ENCODE measurements at regions not wholly inside any gene's neighbourhood (a gene's known extent, or its start where the extent isn't known, plus 50 kb on each side); places are given as distances from the start of the nearest gene placed in this dataset.
"Not testable (repeated sequence)": the region's sequence is repeated elsewhere in the genome, so short reads cannot be mapped to it uniquely, and the experiment has no call there.

DNA sequence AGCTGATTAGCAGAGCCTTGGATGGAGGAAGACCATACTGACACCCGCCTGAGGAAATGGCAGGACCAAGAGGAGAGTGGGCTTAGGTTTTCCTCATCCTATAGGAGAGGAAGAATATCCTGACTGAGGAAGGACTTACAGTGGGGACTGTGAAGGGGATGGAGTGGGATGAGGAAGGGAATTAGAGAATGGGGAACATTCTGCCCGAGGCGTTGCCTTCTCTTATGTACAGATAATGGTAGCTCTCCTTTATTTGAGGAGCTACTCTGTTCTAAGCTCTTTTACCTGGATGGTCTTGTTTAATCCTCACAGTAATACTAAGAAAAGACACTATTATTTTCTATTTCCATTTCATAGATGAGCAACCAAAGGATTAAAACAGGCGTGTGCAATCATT lies 56.0 kb downstream of the OLFML3 start:
- no TSS peak for BruUV-seq (replicated peaks)
- TF ChIP-seq TCF7L2 (IDR thresholded peaks at IDR 0.05; ENCODE audit: low read depth, low read length): no peak
- TF ChIP-seq, protein P1, sequence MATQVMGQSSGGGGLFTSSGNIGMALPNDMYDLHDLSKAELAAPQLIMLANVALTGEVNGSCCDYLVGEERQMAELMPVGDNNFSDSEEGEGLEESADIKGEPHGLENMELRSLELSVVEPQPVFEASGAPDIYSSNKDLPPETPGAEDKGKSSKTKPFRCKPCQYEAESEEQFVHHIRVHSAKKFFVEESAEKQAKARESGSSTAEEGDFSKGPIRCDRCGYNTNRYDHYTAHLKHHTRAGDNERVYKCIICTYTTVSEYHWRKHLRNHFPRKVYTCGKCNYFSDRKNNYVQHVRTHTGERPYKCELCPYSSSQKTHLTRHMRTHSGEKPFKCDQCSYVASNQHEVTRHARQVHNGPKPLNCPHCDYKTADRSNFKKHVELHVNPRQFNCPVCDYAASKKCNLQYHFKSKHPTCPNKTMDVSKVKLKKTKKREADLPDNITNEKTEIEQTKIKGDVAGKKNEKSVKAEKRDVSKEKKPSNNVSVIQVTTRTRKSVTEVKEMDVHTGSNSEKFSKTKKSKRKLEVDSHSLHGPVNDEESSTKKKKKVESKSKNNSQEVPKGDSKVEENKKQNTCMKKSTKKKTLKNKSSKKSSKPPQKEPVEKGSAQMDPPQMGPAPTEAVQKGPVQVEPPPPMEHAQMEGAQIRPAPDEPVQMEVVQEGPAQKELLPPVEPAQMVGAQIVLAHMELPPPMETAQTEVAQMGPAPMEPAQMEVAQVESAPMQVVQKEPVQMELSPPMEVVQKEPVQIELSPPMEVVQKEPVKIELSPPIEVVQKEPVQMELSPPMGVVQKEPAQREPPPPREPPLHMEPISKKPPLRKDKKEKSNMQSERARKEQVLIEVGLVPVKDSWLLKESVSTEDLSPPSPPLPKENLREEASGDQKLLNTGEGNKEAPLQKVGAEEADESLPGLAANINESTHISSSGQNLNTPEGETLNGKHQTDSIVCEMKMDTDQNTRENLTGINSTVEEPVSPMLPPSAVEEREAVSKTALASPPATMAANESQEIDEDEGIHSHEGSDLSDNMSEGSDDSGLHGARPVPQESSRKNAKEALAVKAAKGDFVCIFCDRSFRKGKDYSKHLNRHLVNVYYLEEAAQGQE (IDR thresholded peaks at IDR 0.05; ENCODE audit: insufficient read depth in 1 of 2, low read depth in 2 of 2, low read length in 1 of 2): no peak
- no peak for TF ChIP-seq SIN3A (IDR thresholded peaks at IDR 0.05; ENCODE audit: borderline replicate concordance, insufficient read depth, low read depth, low read length)
- TF ChIP-seq, protein P2, sequence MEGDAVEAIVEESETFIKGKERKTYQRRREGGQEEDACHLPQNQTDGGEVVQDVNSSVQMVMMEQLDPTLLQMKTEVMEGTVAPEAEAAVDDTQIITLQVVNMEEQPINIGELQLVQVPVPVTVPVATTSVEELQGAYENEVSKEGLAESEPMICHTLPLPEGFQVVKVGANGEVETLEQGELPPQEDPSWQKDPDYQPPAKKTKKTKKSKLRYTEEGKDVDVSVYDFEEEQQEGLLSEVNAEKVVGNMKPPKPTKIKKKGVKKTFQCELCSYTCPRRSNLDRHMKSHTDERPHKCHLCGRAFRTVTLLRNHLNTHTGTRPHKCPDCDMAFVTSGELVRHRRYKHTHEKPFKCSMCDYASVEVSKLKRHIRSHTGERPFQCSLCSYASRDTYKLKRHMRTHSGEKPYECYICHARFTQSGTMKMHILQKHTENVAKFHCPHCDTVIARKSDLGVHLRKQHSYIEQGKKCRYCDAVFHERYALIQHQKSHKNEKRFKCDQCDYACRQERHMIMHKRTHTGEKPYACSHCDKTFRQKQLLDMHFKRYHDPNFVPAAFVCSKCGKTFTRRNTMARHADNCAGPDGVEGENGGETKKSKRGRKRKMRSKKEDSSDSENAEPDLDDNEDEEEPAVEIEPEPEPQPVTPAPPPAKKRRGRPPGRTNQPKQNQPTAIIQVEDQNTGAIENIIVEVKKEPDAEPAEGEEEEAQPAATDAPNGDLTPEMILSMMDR (IDR thresholded peaks at IDR 0.05): no peak
- no peak for TF ChIP-seq POLR2AphosphoS5 (IDR thresholded peaks at IDR 0.05; ENCODE audit: low read depth, low read length)
- no peak overlapping the region for H3K4me3 ChIP-seq (ENCODE audit: low read depth in 2 of 2, low read length in 2 of 2)
- no peak for DNase-seq (ENCODE audit: low read depth, low spot score)
- ChIA-PET POLR2A (no interaction called here), CTCF (no interaction called here)
- no peaks in the 10 kb centered on the region for H3K27me3 ChIP-seq (ENCODE audit: control insufficient read depth, insufficient read depth, low read length)
- in situ Hi-C loops (cut with HindIII; ENCODE audit: low pct_unique_long_range_greater_than_20kb, low sequenced_read_pairs) (no loop called here), intact Hi-C loops (cut with micrococcal nuclease; ENCODE audit: unreplicated experiment) (no loop called here)
- no peaks in the 10 kb centered on the region for H3K4me1 ChIP-seq (ENCODE audit: control insufficient read depth, insufficient read depth, low read length)
- no peaks in the 10 kb centered on the region for H3K9me3 ChIP-seq (ENCODE audit: control insufficient read depth, insufficient read depth, low read depth, low read length)
- H3K27ac ChIP-seq (ENCODE audit: low read length): no peak overlapping the region
- H3K36me3 ChIP-seq (ENCODE audit: control insufficient read depth, insufficient read depth, low read length): no peaks in the 10 kb centered on the region
- no peak for ATAC-seq

DNA sequence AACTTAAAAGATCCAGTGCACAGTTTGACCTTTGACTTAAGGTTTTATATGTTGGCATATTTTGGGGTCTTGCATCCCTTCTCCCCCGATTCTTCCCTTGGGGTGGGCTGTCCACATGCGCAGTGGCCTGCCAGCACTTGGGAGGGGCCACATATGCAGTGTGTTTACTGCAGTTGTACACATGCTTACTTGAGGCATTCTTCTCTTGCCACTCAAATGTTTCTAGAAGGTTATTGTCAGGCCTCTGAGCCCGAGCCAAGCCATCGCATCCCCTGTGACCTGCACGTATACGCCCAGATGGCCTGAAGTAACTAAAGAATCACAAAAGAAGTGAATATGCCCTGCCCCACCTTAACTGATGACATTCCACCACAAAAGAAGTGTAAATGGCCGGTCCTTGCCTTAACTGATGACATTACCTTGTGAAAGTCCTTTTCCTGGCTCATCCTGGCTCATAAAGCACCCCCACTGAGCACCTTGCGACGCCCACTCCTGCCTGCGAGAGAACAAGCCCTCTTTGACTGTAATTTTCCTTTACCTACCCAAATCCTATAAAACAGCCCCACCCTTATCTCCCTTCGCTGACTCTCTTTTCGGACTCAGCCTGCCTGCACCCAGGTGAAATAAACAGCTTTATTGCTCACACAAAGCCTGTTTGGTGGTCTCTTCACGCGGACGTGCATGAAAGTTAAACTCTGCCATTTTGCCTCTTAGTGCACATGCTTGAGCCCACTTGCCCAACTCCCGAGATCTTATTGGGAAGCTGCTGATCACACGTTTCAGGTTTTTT lies 57.8 kb downstream of the OLFML3 start:
- ATAC-seq; DNase-seq (ENCODE audit: low read depth, low spot score); H3K36me3 ChIP-seq (ENCODE audit: control insufficient read depth, insufficient read depth, low read length); H3K4me1 ChIP-seq (ENCODE audit: control insufficient read depth, insufficient read depth, low read length); H3K27me3 ChIP-seq (ENCODE audit: control insufficient read depth, insufficient read depth, low read length); CTCF ChIA-PET; intact Hi-C loops (cut with micrococcal nuclease; ENCODE audit: unreplicated experiment); H3K4me3 ChIP-seq (ENCODE audit: low read depth in 2 of 2, low read length in 2 of 2); POLR2A ChIA-PET; in situ Hi-C loops (cut with HindIII; ENCODE audit: low pct_unique_long_range_greater_than_20kb, low sequenced_read_pairs); H3K9me3 ChIP-seq (ENCODE audit: control insufficient read depth, insufficient read depth, low read depth, low read length); BruUV-seq (replicated peaks); H3K27ac ChIP-seq (ENCODE audit: low read length): not testable (repeated sequence)

DNA sequence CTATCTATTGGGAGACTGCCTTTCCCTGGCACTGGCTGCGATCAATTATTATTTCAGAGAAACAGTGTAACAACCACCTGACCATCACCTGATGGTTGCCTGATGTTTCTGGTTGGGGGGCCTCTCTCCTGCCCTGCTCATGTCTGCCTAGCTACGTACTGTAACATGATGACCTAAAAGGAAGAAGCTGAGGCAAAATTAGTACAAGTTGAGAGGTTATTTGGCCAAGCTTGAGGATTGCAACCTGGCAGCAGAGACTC lies 58.3 kb downstream of the OLFML3 start:
- CTCF ChIA-PET: no interaction called here

More for the DNA sequence above, 58.3 kb downstream of the OLFML3 start:
- Histone ChIP-seq H3K4me1 (ENCODE audit: control insufficient read depth, insufficient read depth, low read length) (no peaks in the 10 kb centered on the region), H3K36me3 (ENCODE audit: control insufficient read depth, insufficient read depth, low read length) (no peaks in the 10 kb centered on the region), H3K4me3 (ENCODE audit: low read depth in 2 of 2, low read length in 2 of 2) (no peak overlapping the region), H3K27me3 (ENCODE audit: control insufficient read depth, insufficient read depth, low read length) (no peaks in the 10 kb centered on the region), H3K9me3 (ENCODE audit: control insufficient read depth, insufficient read depth, low read depth, low read length) (no peaks in the 10 kb centered on the region), H3K27ac (ENCODE audit: low read length) (no peak overlapping the region)
- POLR2A ChIA-PET: interaction anchor here (0.7 kb wide), 1 partner anchor 14 kb away, joined by 3 read pairs; no protein-coding TSS in a partner anchor
- intact Hi-C loops (cut with micrococcal nuclease; ENCODE audit: unreplicated experiment) (no loop called here), in situ Hi-C loops (cut with HindIII; ENCODE audit: low pct_unique_long_range_greater_than_20kb, low sequenced_read_pairs) (no loop called here)
- TF ChIP-seq POLR2AphosphoS5 (IDR thresholded peaks at IDR 0.05; ENCODE audit: low read depth, low read length) (no peak), TCF7L2 (IDR thresholded peaks at IDR 0.05; ENCODE audit: low read depth, low read length) (no peak), SIN3A (IDR thresholded peaks at IDR 0.05; ENCODE audit: borderline replicate concordance, insufficient read depth, low read depth, low read length) (no peak)
- TF ChIP-seq, protein P1 (IDR thresholded peaks at IDR 0.05; ENCODE audit: insufficient read depth in 1 of 2, low read depth in 2 of 2, low read length in 1 of 2): no peak
- TF ChIP-seq, protein P2 (IDR thresholded peaks at IDR 0.05): no peak
- BruUV-seq (replicated peaks): no TSS peak
- no peak for ATAC-seq
- DNase-seq (ENCODE audit: low read depth, low spot score): no peak
